Colon (tissue), 2 donors: ENCODE measurements at regions not wholly inside any gene's neighbourhood (a gene's known extent, or its start where the extent isn't known, plus 50 kb on each side); places are given as distances from the start of the nearest gene placed in this dataset.

Source experiments
- FAIRE-seq: peaks from 2 replicates; lab custom pipeline; 2012; peaks lifted over from hg19 to GRCh38; lab: Jason Lieb, UNC
- donor health status: control.
- donor health status: control.

GRCh38 chr9:106669835-106670234 is 193.1 kb upstream of the ZNF462 start:
- FAIRE-seq, result no peak

GRCh38 chr9:106670418-106670817 is 192.5 kb upstream of the ZNF462 start:
- FAIRE-seq, result no peak

GRCh38 chr9:106675780-106676179 is 187.2 kb upstream of the ZNF462 start:
- no peak for FAIRE-seq

- FAIRE-seq, result no peak
Observed at GRCh38 chr9:106677374-106677773, 185.6 kb upstream of the ZNF462 start.

- FAIRE-seq, result no peak
Observed at GRCh38 chr9:106677830-106678229, 185.1 kb upstream of the ZNF462 start.

GRCh38 chr9:106678273-106678672 is 184.7 kb upstream of the ZNF462 start:
- no peak for FAIRE-seq

GRCh38 chr9:106682420-106682819 is 180.5 kb upstream of the ZNF462 start:
- no peak for FAIRE-seq

- FAIRE-seq, result no peak
Observed at GRCh38 chr9:106683454-106683853, 179.5 kb upstream of the ZNF462 start.

- FAIRE-seq, result no peak
Observed at GRCh38 chr9:106684940-106685695, 177.8 kb upstream of the ZNF462 start.

GRCh38 chr9:106689089-106689488 is 173.9 kb upstream of the ZNF462 start:
- no peak for FAIRE-seq

- no peak for FAIRE-seq
Observed at GRCh38 chr9:106691627-106692026, 171.3 kb upstream of the ZNF462 start.

- FAIRE-seq, result no peak
Observed at GRCh38 chr9:106693558-106693957, 169.4 kb upstream of the ZNF462 start.

- no peak for FAIRE-seq
Observed at GRCh38 chr9:106696804-106697203, 166.2 kb upstream of the ZNF462 start.

- FAIRE-seq, result no peak
Observed at GRCh38 chr9:106697390-106697749, 165.6 kb upstream of the ZNF462 start.

GRCh38 chr9:106697750-106698502 is 165.0 kb upstream of the ZNF462 start:
- no peak for FAIRE-seq

- no peak for FAIRE-seq
Observed at GRCh38 chr9:106700676-106701075, 162.3 kb upstream of the ZNF462 start.

GRCh38 chr9:106701611-106702010 is 161.4 kb upstream of the ZNF462 start:
- no peak for FAIRE-seq

GRCh38 chr9:106704056-106704615 is 158.8 kb upstream of the ZNF462 start:
- no peak for FAIRE-seq

- FAIRE-seq, result no peak
Observed at GRCh38 chr9:106707291-106707690, 155.7 kb upstream of the ZNF462 start.

- no peak for FAIRE-seq
Observed at GRCh38 chr9:106707738-106708474, 155.1 kb upstream of the ZNF462 start.

GRCh38 chr9:106708475-106709146 is 154.4 kb upstream of the ZNF462 start:
- no peak for FAIRE-seq

- no peak for FAIRE-seq
Observed at GRCh38 chr9:106712279-106712678, 150.7 kb upstream of the ZNF462 start.
